ENCODE measurements at regions not wholly inside any gene's neighbourhood (a gene's known extent, or its start where the extent isn't known, plus 50 kb on each side); places are given as distances from the start of the nearest gene placed in this dataset.
A peak's percentile ranks its signal among the peaks of the same experiment; 100 is the strongest.

GRCh38 chr6:137779982-137780381 is 87.1 kb upstream of the TNFAIP3 start:
- H3K9me3 ChIP-seq (ENCODE audit: control insufficient read depth in 4 of 4, insufficient read depth in 3 of 4, low read length in 3 of 4), result no peaks in the 10 kb centered on the region
- ATAC-seq (ENCODE audit: insufficient read depth, low FRiP score), result no peak
- H3K27ac ChIP-seq (ENCODE audit: low read depth in 1 of 2, low read length in 1 of 2), result no peak overlapping the region
- H3K36me3 ChIP-seq (ENCODE audit: control insufficient read depth in 4 of 4, insufficient read depth in 4 of 4, low read length in 4 of 4), result no peaks in the 10 kb centered on the region
- DNase-seq, result no peak
- no peak overlapping the region for H3K9ac ChIP-seq (ENCODE audit: insufficient read depth in 1 of 2, low read length in 2 of 2)
- no peak for TF ChIP-seq CTCF (IDR thresholded peaks at IDR 0.05; ENCODE audit: control extremely low read depth, extremely low read depth)
- WGBS, 2 donors, result 82 to 90% methylated on average over 3 of the region's 3 CpGs
- peaks cover 0 to 52% (median 4%) of the 10 kb centered on the region in 5 donors for H3K4me1 ChIP-seq (ENCODE audit: control insufficient read depth in 5 of 5, insufficient read depth in 5 of 5, low read length in 5 of 5)
- H3K27me3 ChIP-seq (ENCODE audit: control insufficient read depth in 3 of 3, insufficient read depth in 3 of 3, low read length in 2 of 3), result no peaks in the 10 kb centered on the region
- H3K4me3 ChIP-seq, result no peak overlapping the region

GRCh38 chr6:137780447-137781034 is 86.5 kb upstream of the TNFAIP3 start:
- Histone ChIP-seq H3K4me1 (ENCODE audit: control insufficient read depth in 5 of 5, insufficient read depth in 5 of 5, low read length in 5 of 5) (peaks cover 0 to 50% (median 4%) of the 10 kb centered on the region in 5 donors), H3K9ac (ENCODE audit: insufficient read depth in 1 of 2, low read length in 2 of 2) (no peak overlapping the region), H3K27ac (ENCODE audit: low read depth in 1 of 2, low read length in 1 of 2) (no peak overlapping the region), H3K9me3 (ENCODE audit: control insufficient read depth in 4 of 4, insufficient read depth in 3 of 4, low read length in 3 of 4) (no peaks in the 10 kb centered on the region), H3K4me3 (no peak overlapping the region), H3K36me3 (ENCODE audit: control insufficient read depth in 4 of 4, insufficient read depth in 4 of 4, low read length in 4 of 4) (no peaks in the 10 kb centered on the region), H3K27me3 (ENCODE audit: control insufficient read depth in 3 of 3, insufficient read depth in 3 of 3, low read length in 2 of 3) (no peaks in the 10 kb centered on the region)
- WGBS, 2 donors, result 63 to 76% methylated on average over 7 of the region's 7 CpGs
- peak in 2 of 3 donors; percentile 33 to 38 for DNase-seq
- ATAC-seq (ENCODE audit: insufficient read depth, low FRiP score), result no peak
- TF ChIP-seq CTCF (IDR thresholded peaks at IDR 0.05; ENCODE audit: control extremely low read depth, extremely low read depth), result no peak

GRCh38 chr6:137781639-137782038 is 85.4 kb upstream of the TNFAIP3 start:
- Histone ChIP-seq H3K4me3 (no peak overlapping the region), H3K27me3 (ENCODE audit: control insufficient read depth in 3 of 3, insufficient read depth in 3 of 3, low read length in 2 of 3) (no peaks in the 10 kb centered on the region), H3K4me1 (ENCODE audit: control insufficient read depth in 5 of 5, insufficient read depth in 5 of 5, low read length in 5 of 5) (peaks cover 0 to 39% (median 4%) of the 10 kb centered on the region in 5 donors), H3K9me3 (ENCODE audit: control insufficient read depth in 4 of 4, insufficient read depth in 3 of 4, low read length in 3 of 4) (no peaks in the 10 kb centered on the region), H3K9ac (ENCODE audit: insufficient read depth in 1 of 2, low read length in 2 of 2) (no peak overlapping the region), H3K36me3 (ENCODE audit: control insufficient read depth in 4 of 4, insufficient read depth in 4 of 4, low read length in 4 of 4) (no peaks in the 10 kb centered on the region), H3K27ac (ENCODE audit: low read depth in 1 of 2, low read length in 1 of 2) (no peak overlapping the region)
- no peak for ATAC-seq (ENCODE audit: insufficient read depth, low FRiP score)
- no peak for TF ChIP-seq CTCF (IDR thresholded peaks at IDR 0.05; ENCODE audit: control extremely low read depth, extremely low read depth)
- WGBS, 2 donors, result 87 to 95% methylated on average over 3 of the region's 3 CpGs
- DNase-seq, result no peak
